SH-SY5Y (cell line): ENCODE measurements at regions not wholly inside any gene's neighbourhood (a gene's known extent, or its start where the extent isn't known, plus 50 kb on each side); places are given as distances from the start of the nearest gene placed in this dataset.

Experiments used
- GATA2 ChIP-seq: IDR thresholded peaks from 2 replicates; pipeline ENCODE4 v1.6.1; 2011; ENCODE audit warnings: mild to moderate bottlenecking, low read depth, low read length
- GATA3 ChIP-seq: IDR thresholded peaks from 2 replicates; pipeline ENCODE4 v1.6.1; 2011; ENCODE audit warnings: low read depth, mild to moderate bottlenecking, low read length, moderate library complexity

- no peak for TF ChIP-seq GATA2
- no peak for TF ChIP-seq GATA3
These were observed 255.7 kb upstream of the TBL1XR1 start for GRCh38 chr3:177452831-177453450.

GRCh38 chr3:177453451-177453844 is 256.2 kb upstream of the TBL1XR1 start:
- TF ChIP-seq GATA3 = no peak
- no peak for TF ChIP-seq GATA2

- TF ChIP-seq GATA3 = no peak
- TF ChIP-seq GATA2 = no peak
These were observed 262.1 kb upstream of the TBL1XR1 start for GRCh38 chr3:177459401-177459800.

GRCh38 chr3:177460047-177460446 is 262.8 kb upstream of the TBL1XR1 start:
- TF ChIP-seq GATA3 = no peak
- TF ChIP-seq GATA2 = no peak

GRCh38 chr3:177461765-177462164 is 264.5 kb upstream of the TBL1XR1 start:
- TF ChIP-seq GATA3 (no peak), GATA2 (no peak)

- TF ChIP-seq GATA3 (no peak), GATA2 (no peak)
These were observed 266.6 kb upstream of the TBL1XR1 start for GRCh38 chr3:177463863-177464262.

GRCh38 chr3:177464392-177465256 is 267.3 kb upstream of the TBL1XR1 start:
- TF ChIP-seq GATA2 (no peak), GATA3 (no peak)

GRCh38 chr3:177465257-177465642 is 268.0 kb upstream of the TBL1XR1 start:
- TF ChIP-seq GATA2 (no peak), GATA3 (no peak)

- no peak for TF ChIP-seq GATA3
- no peak for TF ChIP-seq GATA2
These were observed 268.8 kb upstream of the TBL1XR1 start for GRCh38 chr3:177466074-177466473.

GRCh38 chr3:177467247-177467985 is 270.1 kb upstream of the TBL1XR1 start:
- TF ChIP-seq GATA2 (no peak), GATA3 (no peak)

GRCh38 chr3:177468331-177468730 is 271.0 kb upstream of the TBL1XR1 start:
- no peak for TF ChIP-seq GATA3
- no peak for TF ChIP-seq GATA2

GRCh38 chr3:177468816-177469215 is 271.5 kb upstream of the TBL1XR1 start:
- TF ChIP-seq GATA3 (no peak), GATA2 (no peak)

GRCh38 chr3:177469216-177469615 is 271.9 kb upstream of the TBL1XR1 start:
- no peak for TF ChIP-seq GATA2
- TF ChIP-seq GATA3 = no peak

GRCh38 chr3:177470197-177470941 is 273.1 kb upstream of the TBL1XR1 start:
- TF ChIP-seq GATA2 (no peak), GATA3 (no peak)
